Omental fat pad (tissue), 3 donors: ENCODE measurements at regions not wholly inside any gene's neighbourhood (a gene's known extent, or its start where the extent isn't known, plus 50 kb on each side); places are given as distances from the start of the nearest gene placed in this dataset.
"Not testable (repeated sequence)": the region's sequence is repeated elsewhere in the genome, so short reads cannot be mapped to it uniquely, and the experiment has no call there.

Experiments used
- ATAC-seq: fragments of 150-250 bp; one replicate; pipeline ENCODE4 v1.9.1; 2016; ENCODE audit warnings: mild to moderate bottlenecking, moderate library complexity; ENCODE audit not compliant: low FRiP score
- DNase-seq: peaks from one replicate; pipeline ENCODE4 v3.0.0-alpha.2; 2019; ENCODE audit warnings: low spot score
- TF ChIP-seq, protein P1 (sequence below), 3 donors: fragments of 450-650 bp; IDR thresholded peaks; one replicate each; pipeline ENCODE4 v1.5.1; 2016 to 2017; ENCODE audit warnings: antibody characterized with exemption in 3 of 3, mild to moderate bottlenecking in 3 of 3, moderate library complexity in 2 of 3

GRCh38 chr14:25308244-25308643 is 258.3 kb upstream of the STXBP6 start:
- no peak for DNase-seq
- no peak for ATAC-seq
- TF ChIP-seq, protein P1, sequence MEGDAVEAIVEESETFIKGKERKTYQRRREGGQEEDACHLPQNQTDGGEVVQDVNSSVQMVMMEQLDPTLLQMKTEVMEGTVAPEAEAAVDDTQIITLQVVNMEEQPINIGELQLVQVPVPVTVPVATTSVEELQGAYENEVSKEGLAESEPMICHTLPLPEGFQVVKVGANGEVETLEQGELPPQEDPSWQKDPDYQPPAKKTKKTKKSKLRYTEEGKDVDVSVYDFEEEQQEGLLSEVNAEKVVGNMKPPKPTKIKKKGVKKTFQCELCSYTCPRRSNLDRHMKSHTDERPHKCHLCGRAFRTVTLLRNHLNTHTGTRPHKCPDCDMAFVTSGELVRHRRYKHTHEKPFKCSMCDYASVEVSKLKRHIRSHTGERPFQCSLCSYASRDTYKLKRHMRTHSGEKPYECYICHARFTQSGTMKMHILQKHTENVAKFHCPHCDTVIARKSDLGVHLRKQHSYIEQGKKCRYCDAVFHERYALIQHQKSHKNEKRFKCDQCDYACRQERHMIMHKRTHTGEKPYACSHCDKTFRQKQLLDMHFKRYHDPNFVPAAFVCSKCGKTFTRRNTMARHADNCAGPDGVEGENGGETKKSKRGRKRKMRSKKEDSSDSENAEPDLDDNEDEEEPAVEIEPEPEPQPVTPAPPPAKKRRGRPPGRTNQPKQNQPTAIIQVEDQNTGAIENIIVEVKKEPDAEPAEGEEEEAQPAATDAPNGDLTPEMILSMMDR (IDR thresholded peaks at IDR 0.05), result no peak

- ATAC-seq, result no peak
- TF ChIP-seq, protein P1 (IDR thresholded peaks at IDR 0.05), result no peak
- DNase-seq, result no peak
These were observed 254.0 kb upstream of the STXBP6 start for GRCh38 chr14:25303934-25304333.

GRCh38 chr14:25298238-25298637 is 248.3 kb upstream of the STXBP6 start:
- TF ChIP-seq, protein P1 (IDR thresholded peaks at IDR 0.05), result no peak
- ATAC-seq (no peak), DNase-seq (no peak)

GRCh38 chr14:25290154-25290553 is 240.2 kb upstream of the STXBP6 start:
- DNase-seq, ATAC-seq: not testable (repeated sequence)

GRCh38 chr14:25274529-25274928 is 224.6 kb upstream of the STXBP6 start:
- DNase-seq, result no peak
- TF ChIP-seq, protein P1 (IDR thresholded peaks at IDR 0.05), result no peak
- ATAC-seq, result no peak

- TF ChIP-seq, protein P1 (IDR thresholded peaks at IDR 0.05), result no peak
- DNase-seq (no peak), ATAC-seq (no peak)
These were observed 217.2 kb upstream of the STXBP6 start for GRCh38 chr14:25267186-25267585.

DNA sequence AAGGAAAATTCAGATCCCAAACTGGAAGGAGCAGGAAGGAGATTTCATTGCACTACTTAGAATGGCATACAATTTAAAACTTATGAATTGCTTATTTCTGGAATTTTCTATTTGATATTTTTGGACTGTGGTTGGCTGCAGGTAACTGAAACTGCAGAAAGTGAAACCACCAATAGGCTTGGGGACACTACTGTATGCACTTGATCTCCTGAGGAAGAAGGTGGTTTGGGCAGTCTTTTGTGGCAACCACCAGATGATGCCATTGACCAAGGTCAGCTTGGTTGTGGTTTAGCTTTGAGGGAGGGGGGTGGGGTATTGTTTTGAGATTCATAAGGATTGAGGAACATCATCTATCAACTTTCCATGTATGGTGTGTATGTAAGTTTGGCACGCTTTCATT is 209.5 kb upstream of the STXBP6 start:
- TF ChIP-seq, protein P1 (IDR thresholded peaks at IDR 0.05), result no peak
- ATAC-seq (no peak), DNase-seq (no peak)

DNA sequence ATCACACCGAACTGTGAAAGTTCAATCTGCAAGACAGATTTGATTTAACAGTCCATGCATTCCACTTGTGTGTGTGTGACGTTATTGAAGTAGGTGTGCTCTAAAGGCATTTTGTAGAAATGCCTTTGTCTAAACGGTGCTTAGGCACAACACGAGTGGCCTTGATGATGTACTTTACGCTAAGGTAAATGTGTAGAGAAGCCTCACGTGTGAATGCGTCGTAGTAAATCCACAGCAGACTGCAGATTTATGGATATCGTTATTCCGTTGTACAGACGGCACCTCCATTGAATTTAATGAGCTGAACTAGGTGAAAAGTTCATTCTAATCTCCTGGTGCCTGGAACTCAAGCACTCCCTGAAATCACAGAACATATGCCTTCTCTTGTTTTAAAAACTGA is 202.8 kb upstream of the STXBP6 start:
- ATAC-seq (no peak), DNase-seq (no peak)
- TF ChIP-seq, protein P1 (IDR thresholded peaks at IDR 0.05), result no peak
